ENCODE measurements at regions not wholly inside any gene's neighbourhood (a gene's known extent, or its start where the extent isn't known, plus 50 kb on each side); places are given as distances from the start of the nearest gene placed in this dataset.

DNA sequence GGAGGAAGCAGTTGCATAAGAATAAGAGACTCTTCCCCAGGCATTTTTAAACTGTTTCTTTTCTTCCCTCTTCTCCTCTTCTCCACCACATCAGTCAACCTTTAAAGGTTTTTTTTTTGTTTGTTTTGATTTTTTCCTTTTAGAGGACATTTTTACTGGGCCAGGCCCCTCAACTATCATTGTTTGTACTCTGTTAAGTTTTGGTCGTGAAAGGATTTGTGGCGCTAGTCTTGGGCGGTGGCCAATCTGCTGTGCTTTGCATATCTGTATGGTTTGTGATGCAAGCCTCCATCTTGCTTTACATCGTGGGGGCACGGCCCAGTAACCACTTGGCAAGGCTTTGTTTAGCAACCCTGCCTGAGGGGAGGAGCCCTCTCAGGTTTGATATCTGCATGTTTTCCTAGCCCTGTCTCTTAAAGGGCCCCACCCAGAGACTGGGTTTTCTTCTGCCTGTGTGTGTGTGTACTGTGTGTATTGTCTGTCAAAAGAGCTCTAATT, 101.9 kb upstream of the SLITRK2 start:
- H4K20me1 ChIP-seq (ENCODE audit: insufficient read depth, low read length) = no peaks in the 10 kb centered on the region
- no peaks in the 10 kb centered on the region for H3K9me2 ChIP-seq (replicated peaks; ENCODE audit: insufficient read depth, low read length)
- no peak overlapping the region for H2AFZ ChIP-seq (ENCODE audit: low read length)
- no peaks in the 10 kb centered on the region for H3K79me2 ChIP-seq (ENCODE audit: low read length)
- H3K4me1 ChIP-seq (ENCODE audit: low read length) = no peaks in the 10 kb centered on the region
- no peaks in the 10 kb centered on the region for H3F3A ChIP-seq (ENCODE audit: insufficient read depth, low read length)
- no peak for TF ChIP-seq EZH2phosphoT487 (IDR thresholded peaks at IDR 0.05; ENCODE audit: low read length)
- TF ChIP-seq EZH2 (optimal IDR thresholded peaks at IDR 0.05; ENCODE audit: low read depth, low read length) = no peak
- TF ChIP-seq, protein P1, sequence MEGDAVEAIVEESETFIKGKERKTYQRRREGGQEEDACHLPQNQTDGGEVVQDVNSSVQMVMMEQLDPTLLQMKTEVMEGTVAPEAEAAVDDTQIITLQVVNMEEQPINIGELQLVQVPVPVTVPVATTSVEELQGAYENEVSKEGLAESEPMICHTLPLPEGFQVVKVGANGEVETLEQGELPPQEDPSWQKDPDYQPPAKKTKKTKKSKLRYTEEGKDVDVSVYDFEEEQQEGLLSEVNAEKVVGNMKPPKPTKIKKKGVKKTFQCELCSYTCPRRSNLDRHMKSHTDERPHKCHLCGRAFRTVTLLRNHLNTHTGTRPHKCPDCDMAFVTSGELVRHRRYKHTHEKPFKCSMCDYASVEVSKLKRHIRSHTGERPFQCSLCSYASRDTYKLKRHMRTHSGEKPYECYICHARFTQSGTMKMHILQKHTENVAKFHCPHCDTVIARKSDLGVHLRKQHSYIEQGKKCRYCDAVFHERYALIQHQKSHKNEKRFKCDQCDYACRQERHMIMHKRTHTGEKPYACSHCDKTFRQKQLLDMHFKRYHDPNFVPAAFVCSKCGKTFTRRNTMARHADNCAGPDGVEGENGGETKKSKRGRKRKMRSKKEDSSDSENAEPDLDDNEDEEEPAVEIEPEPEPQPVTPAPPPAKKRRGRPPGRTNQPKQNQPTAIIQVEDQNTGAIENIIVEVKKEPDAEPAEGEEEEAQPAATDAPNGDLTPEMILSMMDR (IDR thresholded peaks at IDR 0.05; ENCODE audit: low read length) = no peak
- no peak overlapping the region for H3K9ac ChIP-seq (ENCODE audit: low read length)
- no peaks in the 10 kb centered on the region for H3K36me3 ChIP-seq (replicated peaks; ENCODE audit: insufficient read depth, low read length)
- H3K4me3 ChIP-seq (ENCODE audit: low read length) = no peak overlapping the region
- H3K9me3 ChIP-seq (replicated peaks; ENCODE audit: insufficient read depth, low read length) = no peaks in the 10 kb centered on the region
- no peak for DNase-seq
- no peaks in the 10 kb centered on the region for H3K27me3 ChIP-seq (replicated peaks; ENCODE audit: insufficient read depth, low read length)
- no peak overlapping the region for H3K4me2 ChIP-seq (ENCODE audit: low read depth, low read length)
- H3K27ac ChIP-seq (ENCODE audit: low read length) = no peak overlapping the region

DNA sequence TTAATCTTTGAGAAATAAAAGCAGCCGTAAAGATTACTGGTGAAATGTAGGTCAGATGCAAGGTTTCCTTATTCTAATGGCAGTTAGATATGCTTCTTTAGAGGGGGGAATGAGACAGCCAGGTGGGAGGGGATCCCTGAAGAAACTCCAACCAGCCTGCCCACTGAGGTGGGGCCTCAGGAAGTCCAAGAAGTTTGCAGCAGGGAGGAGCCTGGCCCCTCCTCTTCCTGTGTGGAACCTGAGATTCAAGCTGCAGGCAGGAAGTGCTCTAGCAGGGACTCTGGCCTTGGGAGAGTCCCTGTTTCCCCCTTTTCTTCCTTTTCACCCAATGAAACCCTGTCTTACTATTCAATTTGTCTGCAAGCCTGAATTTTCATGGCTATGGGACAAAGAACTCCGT, 101.4 kb upstream of the SLITRK2 start:
- Histone ChIP-seq H2AFZ (ENCODE audit: low read length) (no peak overlapping the region), H3K27ac (ENCODE audit: low read length) (no peak overlapping the region), H3K9me2 (replicated peaks; ENCODE audit: insufficient read depth, low read length) (no peaks in the 10 kb centered on the region), H3F3A (ENCODE audit: insufficient read depth, low read length) (no peaks in the 10 kb centered on the region), H4K20me1 (ENCODE audit: insufficient read depth, low read length) (no peaks in the 10 kb centered on the region), H3K4me3 (ENCODE audit: low read length) (no peak overlapping the region), H3K4me1 (ENCODE audit: low read length) (no peaks in the 10 kb centered on the region), H3K9ac (ENCODE audit: low read length) (no peak overlapping the region), H3K27me3 (replicated peaks; ENCODE audit: insufficient read depth, low read length) (no peaks in the 10 kb centered on the region), H3K4me2 (ENCODE audit: low read depth, low read length) (no peak overlapping the region), H3K9me3 (replicated peaks; ENCODE audit: insufficient read depth, low read length) (no peaks in the 10 kb centered on the region), H3K36me3 (replicated peaks; ENCODE audit: insufficient read depth, low read length) (no peaks in the 10 kb centered on the region), H3K79me2 (ENCODE audit: low read length) (no peaks in the 10 kb centered on the region)
- TF ChIP-seq, protein P1 (IDR thresholded peaks at IDR 0.05; ENCODE audit: low read length) = no peak
- no peak for TF ChIP-seq EZH2phosphoT487 (IDR thresholded peaks at IDR 0.05; ENCODE audit: low read length)
- TF ChIP-seq EZH2 (optimal IDR thresholded peaks at IDR 0.05; ENCODE audit: low read depth, low read length) = no peak
- DNase-seq = no peak

DNA sequence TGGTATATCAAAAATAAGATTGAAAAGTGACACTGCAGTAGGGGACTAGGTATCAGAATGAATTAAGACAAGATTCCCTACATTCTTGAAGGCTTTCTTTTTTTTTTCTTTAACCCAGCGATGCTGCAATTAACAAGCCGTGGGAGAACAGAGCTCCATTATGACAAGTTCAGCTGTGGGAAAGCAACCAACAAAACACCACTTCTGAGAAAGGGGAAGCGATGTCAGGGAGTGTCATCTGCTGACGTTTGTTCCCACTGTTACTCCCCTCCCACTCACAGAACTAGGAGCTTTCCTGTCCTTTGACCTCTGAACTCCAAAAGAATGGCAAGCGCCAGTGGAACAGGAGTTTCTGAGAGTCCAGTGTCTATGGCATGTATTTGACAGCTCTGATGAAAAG, 90.2 kb upstream of the SLITRK2 start:
- no peak for TF ChIP-seq EZH2phosphoT487 (IDR thresholded peaks at IDR 0.05; ENCODE audit: low read length)
- TF ChIP-seq, protein P1 (IDR thresholded peaks at IDR 0.05; ENCODE audit: low read length) = no peak
- no peak for TF ChIP-seq EZH2 (optimal IDR thresholded peaks at IDR 0.05; ENCODE audit: low read depth, low read length)
- Histone ChIP-seq H3K79me2 (ENCODE audit: low read length) (no peaks in the 10 kb centered on the region), H3F3A (ENCODE audit: insufficient read depth, low read length) (no peaks in the 10 kb centered on the region), H3K9me3 (replicated peaks; ENCODE audit: insufficient read depth, low read length) (no peaks in the 10 kb centered on the region), H4K20me1 (ENCODE audit: insufficient read depth, low read length) (no peaks in the 10 kb centered on the region), H3K9ac (ENCODE audit: low read length) (no peak overlapping the region), H3K36me3 (replicated peaks; ENCODE audit: insufficient read depth, low read length) (no peaks in the 10 kb centered on the region), H2AFZ (ENCODE audit: low read length) (no peak overlapping the region), H3K9me2 (replicated peaks; ENCODE audit: insufficient read depth, low read length) (no peaks in the 10 kb centered on the region), H3K4me2 (ENCODE audit: low read depth, low read length) (no peak overlapping the region), H3K4me1 (ENCODE audit: low read length) (no peaks in the 10 kb centered on the region), H3K27ac (ENCODE audit: low read length) (no peak overlapping the region), H3K27me3 (replicated peaks; ENCODE audit: insufficient read depth, low read length) (no peaks in the 10 kb centered on the region), H3K4me3 (ENCODE audit: low read length) (no peak overlapping the region)
- DNase-seq = no peak
